HG02623 (cell line): ENCODE measurements at regions not wholly inside any gene's neighbourhood (a gene's known extent, or its start where the extent isn't known, plus 50 kb on each side); places are given as distances from the start of the nearest gene placed in this dataset.
A peak's percentile ranks its signal among the peaks of the same experiment; 100 is the strongest.

Source experiments
- ATAC-seq: cut with Tn5 transposase; IDR thresholded peaks from one replicate; pipeline ENCODE4 v1.9.1; 2021; ENCODE audit warnings: moderate library complexity; ENCODE audit not compliant: unreplicated experiment

DNA sequence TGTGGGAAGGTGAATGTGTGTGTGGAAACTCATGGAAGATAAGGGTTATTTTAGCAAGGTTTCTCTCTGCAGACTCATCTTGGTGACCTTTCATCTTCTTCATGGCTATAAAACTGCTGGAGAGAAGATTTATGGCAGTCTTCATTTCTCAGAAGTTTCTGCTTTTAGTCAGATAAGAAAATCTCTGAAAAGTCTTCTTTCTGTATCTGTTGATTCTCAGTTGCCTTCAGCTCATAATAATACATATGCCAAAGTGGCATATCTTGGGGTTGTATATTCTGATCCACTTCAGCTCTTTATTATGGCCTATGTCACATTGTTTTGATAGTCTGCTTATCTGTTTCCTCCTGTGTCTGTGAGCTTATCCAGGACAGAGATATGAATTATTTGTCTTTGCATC is 143.3 kb upstream of the TMTC4 start:
- ATAC-seq: no peak

DNA sequence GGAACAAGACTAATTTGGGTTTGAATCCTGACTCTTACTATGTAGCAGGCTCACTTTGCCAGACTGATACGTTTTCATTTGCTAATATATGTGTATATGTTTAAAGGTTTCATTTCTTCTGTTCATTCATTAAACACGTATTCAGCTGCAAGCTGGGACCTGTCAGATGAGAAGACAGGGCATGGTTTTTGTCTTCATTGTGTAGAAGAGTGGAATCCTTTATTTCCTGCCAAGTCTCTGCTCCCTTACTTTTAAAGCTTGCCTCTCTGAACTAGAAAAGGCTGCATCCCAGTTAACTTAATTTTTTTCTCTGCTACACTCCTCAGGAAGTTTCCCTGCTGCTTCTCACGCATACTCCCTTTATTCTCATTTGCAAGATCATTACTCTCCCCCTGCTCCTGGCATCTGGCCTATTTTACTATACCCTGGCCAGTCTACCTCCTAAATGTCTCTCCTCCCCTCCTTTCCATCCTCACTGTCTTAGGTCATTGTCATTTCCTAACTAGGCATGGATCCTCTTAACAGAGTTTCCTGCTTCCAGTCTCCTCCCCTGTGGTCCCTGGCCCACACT is 141.0 kb upstream of the TMTC4 start:
- no peak for ATAC-seq

DNA sequence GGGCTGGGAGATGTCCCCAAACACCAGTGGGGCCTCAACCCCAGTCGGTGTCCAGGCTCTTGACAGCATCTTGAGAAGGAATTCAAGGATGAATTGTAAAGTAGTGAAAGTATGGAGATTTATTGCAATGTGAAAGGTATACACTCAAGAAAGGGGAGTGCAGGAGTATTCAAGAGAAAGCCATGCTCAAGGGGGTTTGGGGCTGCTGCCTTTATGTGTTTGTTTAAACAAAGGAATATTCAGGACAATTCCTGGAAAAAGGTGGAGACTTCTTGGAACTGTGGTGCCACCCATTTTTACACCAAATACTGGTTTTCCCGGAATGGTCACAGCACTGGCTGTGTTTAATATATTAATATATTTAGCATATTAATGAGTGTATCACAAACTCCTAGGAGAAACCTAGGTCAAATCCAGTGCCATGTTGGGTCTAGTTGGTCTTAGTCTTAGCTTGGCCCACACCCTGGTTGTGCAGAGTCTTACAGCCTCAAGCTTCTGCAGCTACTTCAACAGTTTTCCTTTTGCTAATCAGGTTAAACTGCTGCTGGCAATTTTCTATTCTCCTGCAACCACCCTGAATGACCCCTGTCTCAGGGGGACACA is 138.5 kb upstream of the TMTC4 start:
- no peak for ATAC-seq

DNA sequence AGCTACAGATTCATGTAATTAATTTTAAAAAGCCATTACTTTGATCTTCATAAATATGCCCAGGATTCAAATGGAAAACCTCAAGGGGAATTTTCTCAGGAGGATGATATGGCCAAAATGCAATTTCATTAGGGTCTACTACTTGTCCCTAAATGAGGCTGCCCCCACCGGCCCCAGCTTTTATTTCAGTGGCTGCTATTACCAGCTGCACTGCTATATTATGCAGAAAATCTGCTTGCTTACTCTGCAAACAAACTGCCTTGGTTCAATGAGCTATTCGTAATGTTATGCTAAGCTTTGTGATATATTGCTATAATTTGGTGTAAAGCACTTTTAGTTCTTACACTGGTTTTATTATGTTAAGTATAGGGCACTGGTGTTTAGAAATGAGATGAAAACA is 137.3 kb upstream of the TMTC4 start:
- ATAC-seq: no peak

DNA sequence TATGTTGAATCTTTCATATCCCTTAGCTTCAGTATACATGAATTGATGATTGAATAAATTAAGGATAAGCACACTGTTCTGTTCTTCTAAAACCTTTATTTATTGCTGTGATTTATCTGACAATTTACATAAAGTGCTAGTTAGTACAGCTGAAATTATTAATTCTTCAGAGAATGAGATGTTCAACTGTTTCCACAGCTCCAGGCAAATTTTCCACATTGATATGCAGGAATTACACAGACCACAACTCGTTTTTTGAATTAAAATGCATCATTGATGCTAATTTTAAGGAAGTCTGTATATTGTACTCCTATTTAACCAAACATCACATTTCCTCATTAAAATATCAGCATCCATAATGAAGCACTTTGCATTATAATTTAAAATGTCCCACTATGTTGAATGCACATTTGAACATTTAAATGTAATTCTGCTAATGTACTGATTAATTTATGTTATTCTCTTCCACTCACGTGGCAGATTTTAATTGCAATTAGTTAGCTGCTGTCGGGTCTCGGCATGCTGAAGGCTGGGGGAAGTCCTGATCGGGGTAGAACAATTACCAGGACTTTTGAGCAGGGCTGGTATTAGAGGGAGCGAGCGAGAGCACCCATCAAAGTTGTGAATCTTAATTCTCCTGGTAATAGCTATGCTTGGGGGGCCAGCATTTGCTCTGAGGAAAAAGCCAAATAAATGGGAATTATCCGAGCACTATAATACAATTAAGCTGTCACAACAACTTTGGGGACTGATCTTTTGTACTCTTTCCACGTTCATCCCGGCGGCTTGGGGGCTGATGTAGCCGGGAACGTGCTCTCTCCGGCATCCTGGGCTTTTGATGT is 136.7 kb upstream of the TMTC4 start:
- ATAC-seq: no peak

DNA sequence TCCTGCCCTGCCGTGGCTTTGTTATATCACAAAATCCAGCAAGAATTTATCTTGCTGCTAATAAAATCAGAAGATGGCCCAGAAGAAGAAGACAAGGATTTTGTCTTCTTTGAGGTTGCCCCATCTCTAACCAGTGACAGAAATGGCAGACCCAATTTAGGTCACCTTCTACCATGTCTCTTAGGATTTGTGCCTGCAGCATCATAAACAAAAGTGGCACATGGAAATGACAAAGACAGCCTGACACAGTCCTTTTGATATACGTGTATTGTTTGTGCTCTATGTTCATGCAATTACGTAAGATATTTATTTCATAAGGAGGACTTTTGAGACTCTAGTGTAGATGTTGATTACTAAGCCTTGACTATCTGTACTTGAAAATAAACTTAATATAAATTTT is 135.9 kb upstream of the TMTC4 start:
- ATAC-seq: no peak

DNA sequence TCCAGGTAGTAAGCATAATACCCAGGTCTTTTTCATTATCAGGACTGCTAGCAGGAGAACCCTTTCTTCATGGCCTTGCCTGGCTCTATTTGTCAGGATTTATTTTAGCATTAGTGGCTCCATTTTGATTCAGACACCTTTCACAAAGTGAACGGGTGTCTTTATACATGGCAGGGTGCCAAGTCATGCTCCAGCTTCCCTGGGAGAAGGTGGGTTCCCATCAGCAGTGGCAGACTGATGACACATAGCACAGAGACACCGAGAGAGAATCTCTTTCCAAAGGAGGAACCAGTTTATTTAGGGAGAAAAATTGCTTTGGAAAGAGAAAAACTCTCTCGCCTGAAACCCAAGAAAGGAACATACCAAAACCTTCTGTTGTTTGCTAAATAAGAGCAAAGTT is 135.3 kb upstream of the TMTC4 start:
- no peak for ATAC-seq

DNA sequence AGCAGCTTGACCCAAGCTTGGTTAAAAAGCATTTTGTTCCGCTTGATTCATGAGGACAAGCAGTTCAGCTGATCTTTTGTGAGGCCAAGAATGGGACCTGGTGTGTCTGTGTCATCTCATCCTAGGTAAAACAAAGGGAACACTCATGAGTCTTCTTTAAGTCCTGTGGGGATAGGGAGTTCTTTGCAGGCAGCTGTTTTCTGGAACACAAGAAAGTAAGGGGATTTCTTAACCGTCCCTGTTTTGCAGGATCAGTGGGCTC is 134.5 kb upstream of the TMTC4 start:
- ATAC-seq: no peak

DNA sequence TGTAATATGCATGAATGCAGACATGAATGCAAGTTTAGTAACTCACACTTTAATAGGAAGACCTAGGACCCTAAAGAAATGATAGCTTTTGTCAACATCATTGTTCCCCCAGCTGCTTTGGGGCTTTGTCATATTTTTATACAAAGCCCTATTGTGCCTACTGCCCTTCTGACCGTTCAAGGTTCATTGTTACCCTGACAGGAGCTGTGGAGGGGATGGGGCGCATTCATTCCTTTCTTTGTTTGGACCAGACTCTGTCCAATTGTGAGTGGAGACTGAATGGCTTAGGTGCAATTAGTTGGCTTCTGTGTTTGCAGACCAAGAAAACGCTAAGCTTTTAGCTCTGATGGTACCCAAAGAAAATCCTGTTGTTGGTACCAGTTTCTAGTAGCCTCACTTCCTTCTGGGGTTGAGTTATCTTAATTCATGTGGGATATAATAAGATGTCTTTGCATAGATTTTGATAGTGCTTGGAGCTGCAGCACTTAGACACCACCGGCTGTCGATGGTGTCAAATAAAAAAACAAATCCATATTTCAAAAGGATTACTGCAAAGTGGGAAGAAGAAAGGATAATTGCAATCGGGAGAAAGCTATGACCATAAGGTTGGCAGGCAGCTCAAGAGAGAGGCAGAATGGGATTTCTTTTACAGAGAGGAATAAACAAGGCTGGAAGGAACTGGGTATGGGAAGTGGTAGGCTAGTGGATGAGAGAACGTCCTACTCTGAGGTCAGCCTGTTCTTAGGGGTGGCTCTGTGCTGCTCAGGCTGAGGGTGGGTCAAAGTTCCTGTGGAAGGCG is 133.9 kb upstream of the TMTC4 start:
- no peak for ATAC-seq

DNA sequence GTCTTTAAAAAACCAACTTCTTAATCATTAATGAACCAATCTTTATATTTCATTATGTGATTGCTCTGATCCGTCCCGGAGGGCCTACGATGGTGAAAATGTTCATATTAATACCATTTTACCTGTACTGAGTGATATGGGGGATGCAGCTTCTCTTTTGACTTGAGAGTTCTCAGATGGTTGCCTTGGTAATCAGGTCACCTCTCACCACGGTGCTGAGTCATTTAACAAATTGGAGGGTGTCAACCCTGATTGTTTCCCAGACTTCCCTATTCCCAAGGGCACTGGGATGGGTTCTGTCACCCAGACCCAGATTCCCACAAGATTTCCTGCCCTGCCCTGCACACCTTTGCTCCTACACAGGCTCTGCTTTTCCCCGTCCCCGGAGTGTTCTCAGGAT is 128.5 kb upstream of the TMTC4 start:
- ATAC-seq: no peak

DNA sequence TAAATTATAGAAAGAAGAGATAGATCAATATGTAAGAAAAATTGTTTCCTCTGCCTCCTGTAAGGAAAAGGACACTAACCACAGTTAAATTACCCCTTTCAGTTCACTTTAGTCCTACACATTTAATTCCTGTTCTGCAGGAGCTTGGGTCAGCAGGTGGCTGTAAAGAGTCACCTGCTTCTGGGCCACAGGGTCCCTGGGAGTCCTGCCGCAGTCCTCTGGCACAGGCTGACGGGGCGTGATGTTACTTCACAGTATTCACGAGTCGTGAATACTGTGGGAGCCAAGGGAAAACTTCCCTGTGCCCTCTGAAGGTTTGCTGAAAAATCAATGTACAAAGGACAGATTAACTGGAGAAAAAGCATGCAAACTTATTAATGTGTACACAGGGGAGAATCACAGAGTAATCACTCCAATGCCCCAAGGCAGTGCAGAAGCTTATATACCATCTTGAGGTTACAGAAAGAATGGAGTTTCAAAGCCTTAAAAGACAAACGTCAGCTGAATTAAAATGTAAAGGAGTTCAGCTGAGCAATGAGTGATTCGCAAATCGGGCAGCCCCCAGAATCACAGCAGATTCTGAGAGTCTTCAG is 125.8 kb upstream of the TMTC4 start:
- no peak for ATAC-seq

DNA sequence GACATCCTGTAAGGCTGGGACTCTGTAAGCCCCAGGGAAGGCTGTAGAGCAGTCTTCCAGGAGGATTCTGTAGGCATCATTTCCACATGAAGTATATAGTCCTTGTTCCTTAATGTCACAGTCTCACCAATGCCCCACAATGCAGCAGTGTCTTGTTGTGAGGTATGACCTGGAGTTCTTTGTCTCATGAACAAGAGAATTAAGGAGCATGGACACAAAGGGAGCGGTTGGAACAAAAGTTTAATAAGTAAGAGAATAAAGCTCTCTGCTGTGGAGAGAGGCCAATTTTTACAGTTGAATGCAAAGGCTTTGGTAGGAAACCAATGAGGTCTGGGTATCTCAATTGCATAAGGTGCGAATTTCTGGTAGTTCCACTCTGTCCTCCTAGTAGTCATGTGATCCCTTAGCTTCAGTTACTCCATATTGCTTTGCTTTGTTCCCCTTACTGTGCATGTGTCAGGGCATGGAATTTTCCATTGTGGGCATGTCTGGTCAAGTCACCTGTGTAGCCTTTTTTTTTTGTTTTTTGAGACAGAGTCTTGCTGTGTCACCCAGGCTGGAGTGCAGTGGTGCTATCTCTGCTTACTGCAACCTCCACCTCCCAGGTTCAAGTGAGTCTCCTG is 124.3 kb upstream of the TMTC4 start:
- ATAC-seq: no peak

DNA sequence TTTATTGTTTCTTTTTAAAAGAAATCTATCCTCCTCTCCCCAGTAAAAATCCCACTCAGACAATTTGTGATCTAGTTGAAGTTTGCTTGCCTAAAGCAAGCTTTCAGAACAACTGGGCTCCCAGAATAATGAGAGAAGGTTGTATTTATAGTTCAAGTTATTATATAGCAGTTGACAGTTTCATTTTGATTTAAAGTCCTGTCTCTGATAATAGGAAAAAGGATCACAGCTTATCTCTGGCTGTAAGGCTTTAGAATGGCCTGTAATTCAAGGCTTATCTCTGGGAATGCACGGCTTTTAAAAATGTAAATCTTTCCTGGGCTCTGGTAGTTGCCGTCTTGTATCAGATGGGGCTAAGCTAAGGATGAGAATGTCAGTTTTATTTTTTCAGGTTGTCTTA is 123.3 kb upstream of the TMTC4 start:
- no peak for ATAC-seq

DNA sequence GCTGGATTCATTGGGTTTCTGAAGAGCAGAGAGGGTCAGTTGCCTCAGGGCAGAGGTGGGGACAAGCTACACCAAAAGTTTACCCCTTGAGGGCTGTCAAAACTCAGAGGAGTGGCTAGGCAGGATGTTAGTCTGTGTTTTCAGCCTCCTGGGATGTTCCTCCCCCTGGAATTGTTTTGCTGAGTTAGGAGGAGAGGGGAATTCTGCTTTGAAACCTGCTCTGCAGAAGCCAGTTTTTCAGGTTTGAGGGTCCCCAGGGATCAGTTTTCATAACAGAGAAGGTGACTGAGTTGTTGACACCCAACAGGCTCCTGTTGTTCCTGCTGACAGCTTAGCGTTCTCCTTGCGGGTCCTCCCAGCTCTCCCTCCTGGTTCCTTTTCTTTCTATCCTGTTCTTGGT is 121.9 kb upstream of the TMTC4 start:
- no peak for ATAC-seq

DNA sequence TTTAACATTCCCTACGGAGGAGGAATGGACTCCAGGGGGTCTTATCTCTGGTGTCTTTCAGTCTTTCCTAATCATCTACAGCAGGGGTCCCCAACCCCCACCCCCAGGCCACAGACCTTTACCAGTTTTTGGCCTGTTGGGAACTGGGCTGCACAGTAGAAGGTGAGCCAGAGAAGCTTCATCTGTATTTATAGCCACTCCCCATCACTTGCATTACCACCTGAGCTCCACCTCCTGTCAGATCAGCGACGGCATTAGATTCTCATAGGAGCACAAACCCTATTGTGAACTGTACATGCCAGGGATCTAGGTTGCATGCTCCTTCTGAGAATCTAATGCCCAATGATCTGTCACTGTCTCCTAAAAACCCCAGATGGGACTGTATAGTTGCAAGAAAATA is 120.0 kb upstream of the TMTC4 start:
- no peak for ATAC-seq

DNA sequence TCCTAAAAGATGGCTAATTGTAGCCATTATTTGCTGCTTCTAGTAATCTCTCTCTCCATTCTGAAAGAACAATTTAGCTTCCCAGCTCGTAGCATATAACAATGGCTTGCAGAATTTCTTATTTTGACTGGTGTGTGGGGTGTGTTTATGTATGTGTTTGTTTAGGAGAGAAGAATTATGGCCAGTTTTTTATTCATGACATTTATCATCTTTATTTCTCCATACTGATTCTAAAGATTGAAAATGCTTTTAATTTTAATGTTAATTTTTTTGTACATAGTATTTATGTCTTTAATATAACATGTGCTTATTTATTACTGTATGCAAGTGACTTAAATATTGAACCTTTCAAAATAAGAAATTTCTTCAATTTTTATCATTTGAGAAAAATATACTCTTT is 115.8 kb upstream of the TMTC4 start:
- ATAC-seq: no peak

DNA sequence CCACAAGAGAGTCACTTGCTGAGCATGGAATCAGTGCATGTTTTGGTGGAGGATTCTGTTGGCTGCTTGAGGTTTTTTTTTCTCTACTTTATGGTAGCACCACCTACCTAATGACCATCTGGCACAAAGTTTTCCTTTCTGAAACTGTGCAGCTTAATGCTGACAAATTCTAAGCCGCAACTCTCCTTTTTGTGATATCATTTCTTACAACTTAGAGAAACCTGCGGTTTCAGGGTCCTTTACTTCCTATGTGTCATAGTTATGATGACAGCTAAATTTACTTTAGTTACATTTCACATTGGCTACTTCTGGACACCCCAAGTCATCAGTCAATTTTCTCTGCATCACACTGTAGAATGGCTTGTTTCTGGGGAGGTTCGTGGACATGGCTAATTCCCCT is 115.4 kb upstream of the TMTC4 start:
- peak; percentile 60 for ATAC-seq

DNA sequence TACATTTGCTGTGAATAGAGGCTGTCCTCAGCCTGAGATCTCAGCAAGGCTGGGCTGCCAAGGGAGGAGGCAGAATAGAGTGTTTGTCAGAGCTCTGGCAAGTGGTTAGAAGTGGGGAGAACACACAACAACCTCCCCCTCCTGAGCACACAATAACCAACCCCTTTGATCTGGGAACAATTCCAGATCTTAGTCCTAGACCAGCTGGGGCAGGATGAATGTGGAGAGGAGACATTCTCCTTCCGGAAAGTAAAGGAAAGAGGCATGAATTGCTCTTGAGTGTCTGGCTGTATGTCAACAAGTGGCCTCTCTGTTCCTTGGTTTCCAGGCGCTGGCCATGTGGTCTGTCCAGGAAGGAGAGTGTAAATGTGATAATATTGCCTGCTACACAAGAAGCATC is 114.9 kb upstream of the TMTC4 start:
- ATAC-seq: no peak

DNA sequence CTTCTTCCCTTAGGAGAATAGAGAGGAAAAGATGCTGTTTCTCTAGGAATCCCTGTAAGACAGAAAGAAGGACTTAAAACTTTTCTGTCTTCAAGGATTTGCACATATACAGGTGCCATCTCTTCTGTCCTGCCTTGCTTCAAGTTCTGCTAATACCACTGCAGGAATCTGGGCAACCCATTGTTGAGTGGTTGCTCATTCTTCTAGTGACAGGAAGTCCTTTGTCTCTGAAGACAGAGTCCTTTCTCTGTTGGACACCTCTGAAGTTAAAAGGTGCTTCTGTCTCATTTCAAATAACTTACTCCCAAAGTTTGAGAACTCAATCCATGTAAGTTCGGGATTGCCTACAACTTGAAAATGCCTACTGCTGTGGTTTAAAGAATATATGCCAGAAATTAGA is 114.4 kb upstream of the TMTC4 start:
- ATAC-seq: no peak

DNA sequence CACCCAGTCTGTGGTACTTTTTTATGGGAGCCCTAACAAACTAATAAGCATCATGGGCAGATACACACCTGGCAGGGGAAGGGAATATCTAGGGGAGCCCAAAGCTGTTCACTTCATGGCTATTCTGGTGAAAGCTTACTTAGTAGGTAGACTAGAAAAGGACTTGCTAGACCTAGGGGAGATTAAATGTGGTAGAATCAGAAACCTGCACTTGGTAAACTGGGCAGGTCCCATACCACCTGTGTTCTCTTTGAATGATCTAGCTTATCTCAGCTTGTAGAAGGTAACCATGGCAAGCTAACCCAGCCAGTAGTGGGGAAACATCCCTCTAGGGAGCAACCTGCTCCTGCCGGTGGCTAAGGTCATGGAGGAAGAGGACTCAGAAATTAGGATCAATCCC is 113.9 kb upstream of the TMTC4 start:
- ATAC-seq: no peak

DNA sequence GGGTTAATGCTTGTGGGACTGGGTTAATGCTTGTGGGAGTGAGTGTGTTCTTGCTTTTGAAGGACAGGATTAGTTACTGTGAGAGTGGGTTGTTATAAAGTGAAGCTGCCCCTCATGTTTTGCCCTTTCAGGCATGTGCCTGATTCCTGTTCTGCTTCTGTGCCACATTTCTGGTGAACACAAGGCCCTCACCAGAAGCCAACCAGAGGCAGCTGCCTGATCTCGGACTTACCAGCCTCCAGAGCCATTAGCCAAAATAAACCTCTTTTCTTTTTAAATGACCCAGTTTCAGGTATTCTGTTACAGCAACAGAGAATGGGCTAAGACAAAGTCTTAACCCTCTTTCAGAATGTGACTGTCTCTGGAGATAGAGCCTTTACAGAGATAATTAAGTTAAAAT is 113.3 kb upstream of the TMTC4 start:
- ATAC-seq: no peak
